GM21515 (cell line): ENCODE measurements at regions not wholly inside any gene's neighbourhood (a gene's known extent, or its start where the extent isn't known, plus 50 kb on each side); places are given as distances from the start of the nearest gene placed in this dataset.

Source experiments
- ATAC-seq: cut with Tn5 transposase; IDR thresholded peaks from one replicate; pipeline ENCODE4 v1.9.1; 2021; ENCODE audit not compliant: unreplicated experiment

DNA sequence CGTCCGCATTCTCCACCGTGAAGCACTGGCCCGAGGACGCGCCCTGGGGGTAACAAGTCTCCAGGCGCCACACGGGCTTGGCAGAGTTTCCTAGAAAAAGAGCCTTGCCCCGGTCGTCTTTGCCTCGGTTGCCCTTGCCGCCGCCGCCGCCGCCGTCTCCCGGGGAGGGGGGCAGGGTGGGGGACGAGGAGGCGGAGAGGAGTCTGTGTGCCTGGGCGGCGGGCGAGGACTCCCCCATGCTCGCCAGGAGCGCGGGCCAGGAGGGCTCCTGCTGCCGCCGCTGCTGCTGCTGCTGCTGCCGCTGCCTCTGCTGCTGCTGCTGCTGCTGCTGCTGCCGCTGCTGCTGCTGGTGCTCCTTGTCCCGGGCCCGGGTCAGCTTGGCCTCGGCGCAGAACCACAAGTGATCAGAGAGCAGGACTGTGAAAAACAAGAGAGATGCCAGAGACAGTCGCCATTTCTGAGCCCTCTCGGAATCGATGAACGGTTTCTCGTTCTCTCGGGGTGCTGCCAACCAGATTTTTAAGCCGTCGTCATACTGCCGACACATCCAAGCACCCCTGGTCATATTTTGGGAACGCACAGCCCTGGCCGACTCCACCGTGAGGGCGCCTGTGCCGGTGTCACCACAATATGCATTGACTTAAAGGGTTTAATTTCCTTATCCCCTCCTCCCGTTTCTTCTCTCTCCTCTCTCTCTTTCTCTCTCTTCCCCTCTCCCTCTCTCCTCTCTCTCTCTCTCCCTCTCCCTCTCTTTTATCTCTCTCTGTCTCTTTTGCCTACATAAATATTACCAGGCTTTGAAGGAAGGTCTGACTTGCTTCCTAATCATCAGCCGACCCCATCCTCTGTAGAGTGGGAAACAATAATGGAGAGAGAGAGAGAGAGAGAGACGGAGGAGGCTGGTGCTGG lies 349.1 kb downstream of the LIG4 start:
- no peak for ATAC-seq

DNA sequence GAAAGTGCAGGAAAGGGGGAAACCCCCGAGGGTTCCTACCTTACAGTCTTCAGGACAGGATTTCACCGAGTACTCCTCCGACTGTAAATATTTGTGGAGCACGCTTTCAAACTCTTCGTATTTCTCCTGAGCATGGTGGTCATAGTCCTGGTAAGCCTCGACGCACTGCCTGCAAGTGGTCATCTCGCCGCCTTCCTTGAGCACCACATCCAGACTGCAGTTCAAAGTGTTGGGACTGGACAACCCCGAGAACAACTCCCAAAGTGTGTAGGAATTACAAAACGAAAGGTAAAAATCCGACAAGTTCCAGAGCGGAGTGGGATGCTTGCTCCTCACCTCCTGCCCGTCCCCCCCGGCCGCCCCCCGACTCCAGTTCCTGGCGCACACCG lies 349.7 kb downstream of the LIG4 start:
- no peak for ATAC-seq

DNA sequence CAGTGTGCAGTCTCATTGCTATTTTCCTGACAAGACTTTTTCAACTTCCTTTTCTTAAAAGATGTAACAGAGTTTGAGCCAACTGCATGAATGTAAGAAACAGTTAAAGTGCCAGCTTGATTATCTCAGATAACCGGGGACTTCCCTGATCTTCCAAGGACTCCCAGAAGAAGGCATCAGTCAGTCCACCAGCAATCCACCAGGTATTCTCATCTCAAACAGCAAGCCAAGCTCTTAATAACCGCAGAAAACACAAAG lies 350.1 kb downstream of the LIG4 start:
- ATAC-seq: no peak

DNA sequence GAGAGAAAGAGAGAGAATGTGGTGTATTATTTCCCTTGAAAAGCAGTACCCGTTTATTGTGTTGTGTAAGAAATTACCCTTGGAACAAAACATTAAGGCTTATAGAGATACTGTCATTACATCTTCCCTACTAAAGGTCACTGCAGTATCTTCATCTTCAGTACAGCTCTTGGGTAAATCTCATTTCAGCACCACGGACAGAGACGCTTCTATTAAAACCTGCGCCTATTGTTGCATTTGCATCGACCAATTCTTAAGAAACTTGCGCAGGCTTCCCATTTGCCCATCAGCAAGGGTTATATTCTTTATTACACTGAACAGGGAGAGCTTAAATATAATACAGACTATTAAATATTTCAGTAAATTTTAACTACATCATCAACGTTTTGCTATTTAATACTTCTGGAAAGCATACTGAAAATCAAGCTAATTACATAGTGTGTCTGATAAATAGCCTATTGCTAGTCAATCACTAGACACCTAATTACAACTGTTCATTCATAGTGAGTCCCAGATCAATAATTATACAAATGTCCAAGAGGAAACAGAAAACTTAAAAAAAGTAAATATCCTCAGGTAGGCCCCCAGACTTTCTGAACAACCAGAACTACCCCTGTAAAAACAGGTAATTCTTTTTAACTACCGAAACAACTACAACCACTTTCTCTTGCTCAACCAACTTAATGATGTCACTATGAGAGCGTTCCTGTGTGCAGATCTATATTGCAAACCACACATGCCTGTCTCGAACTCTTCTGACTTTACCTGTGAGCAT lies 350.6 kb downstream of the LIG4 start:
- no peak for ATAC-seq

DNA sequence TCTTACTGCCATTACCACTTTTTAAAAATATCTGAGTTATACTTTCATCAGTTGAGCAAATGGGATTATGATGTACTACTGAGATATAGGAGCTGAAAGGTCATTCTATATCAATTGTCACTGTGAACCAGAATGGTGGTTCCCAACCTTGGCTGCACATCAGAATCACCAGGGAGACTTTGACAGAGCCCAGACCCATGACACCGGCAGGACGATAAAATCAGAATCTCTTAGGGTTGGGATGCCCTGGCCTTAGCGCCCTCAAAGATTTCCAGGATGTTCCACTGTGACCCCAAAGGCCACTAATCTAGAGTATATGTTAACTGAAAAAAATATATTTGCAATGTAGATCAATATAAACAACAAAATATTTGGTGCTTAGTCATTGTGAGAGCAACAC lies 355.1 kb downstream of the LIG4 start:
- ATAC-seq: no peak

DNA sequence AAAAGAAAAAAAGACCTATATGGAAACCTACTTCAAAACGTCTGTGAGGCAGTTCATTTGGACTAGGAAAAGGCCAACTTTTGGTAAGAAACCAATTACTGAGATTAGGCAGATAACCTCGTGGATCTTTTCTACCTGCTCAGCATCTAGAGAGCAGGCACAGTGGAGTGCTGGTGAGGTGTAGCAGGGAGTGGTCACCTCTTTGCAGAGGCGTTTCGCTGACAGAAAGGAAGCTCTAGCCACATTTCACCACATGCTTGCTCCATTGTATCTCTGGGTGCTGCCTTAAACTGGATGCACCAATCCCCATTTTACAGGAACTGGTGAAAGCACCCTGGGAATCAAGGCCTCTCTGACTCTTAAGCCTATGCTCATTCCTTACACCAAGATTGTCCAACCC lies 360.5 kb downstream of the LIG4 start:
- no peak for ATAC-seq

DNA sequence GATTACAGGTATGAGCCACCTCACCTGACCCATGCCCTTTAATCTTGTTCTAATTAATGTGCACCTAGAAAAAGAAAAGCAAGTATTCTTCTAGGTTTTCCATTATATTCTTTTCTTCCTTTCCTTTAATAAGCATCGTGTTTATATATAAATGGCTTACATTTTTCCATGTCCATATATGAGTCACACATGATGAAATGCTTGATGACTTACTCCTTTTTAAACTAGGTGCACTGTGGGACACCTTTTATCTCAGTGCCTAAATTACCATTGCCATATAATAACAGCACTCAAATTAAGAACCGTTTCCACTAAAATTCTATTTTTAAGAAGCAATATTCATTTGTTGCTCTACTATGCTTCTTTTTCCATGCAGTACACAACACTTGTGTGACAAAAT lies 363.3 kb downstream of the LIG4 start:
- ATAC-seq: no peak

DNA sequence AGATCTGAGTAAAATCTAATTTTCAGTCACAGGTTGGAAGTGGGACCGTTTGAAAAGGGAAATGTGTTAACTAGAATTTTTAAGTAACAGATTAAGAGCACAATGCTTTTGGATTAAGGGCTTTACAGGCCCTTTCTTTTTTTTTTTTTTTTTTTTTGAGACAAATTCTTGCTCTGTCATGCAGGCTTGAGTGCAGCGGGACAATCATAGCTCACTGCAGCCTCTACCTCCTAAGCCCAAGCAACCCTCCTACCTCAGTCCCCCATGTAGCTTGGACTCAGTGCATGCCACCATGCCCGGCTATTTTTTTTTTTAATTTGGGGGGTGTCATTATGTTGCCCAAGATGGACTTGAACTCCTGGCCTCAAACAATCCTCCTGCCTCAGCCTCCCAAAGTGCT lies 363.7 kb downstream of the LIG4 start:
- no peak for ATAC-seq

DNA sequence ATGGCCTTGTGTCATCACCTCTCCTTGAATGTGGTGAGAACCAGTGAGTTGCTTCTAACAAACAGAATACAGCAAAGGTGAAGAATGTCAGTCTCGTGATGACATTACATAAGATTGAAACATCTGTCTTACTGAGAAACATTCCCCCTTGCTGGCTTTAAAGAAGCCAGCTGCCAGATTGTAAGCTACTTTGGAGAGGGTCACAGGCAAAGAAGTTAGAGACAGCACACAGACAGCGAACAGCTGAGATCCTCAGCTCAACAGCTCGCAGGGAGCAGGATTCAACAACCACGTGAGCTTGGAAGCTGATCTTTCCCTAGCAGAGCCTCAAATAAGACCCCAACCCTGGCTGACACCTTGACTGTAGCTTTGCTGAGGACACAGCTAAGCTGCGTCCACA lies 367.9 kb downstream of the LIG4 start:
- no peak for ATAC-seq

DNA sequence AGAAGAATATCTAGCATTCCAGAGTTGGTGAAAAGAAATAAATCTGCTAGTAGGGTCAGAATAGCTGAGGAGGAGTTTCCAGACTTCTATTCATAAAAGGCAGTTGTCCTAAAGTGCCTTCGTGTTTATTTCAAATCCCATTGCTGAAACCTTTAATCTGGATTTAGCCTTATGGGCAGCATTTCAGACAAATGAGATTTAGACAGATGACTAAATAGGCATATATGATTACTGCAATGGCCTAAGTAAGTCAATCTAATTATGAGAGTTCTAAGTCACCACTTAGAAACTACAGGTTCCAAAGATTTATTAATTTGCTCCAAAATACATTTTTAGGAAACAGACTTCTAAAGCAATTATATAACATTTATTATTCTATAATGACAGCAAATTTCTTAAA lies 368.7 kb downstream of the LIG4 start:
- no peak for ATAC-seq

DNA sequence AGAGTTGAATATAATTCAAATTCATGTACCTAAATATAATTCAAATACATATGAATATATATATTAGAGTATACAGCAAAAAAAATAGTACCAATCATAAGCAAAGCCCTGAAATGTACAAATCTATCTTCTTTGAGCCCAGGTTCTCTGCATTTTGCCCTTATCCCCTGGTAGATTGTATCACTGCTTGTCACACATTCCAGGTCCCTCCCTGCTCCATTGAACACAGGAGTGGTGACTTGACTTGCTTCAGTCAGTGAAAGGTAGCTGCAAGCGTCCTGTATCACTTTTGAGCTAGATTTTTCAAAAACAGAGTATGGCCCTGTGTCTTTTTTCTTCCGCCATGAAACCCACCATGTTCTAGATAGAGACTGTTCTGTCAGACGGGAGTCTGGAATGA lies 369.4 kb downstream of the LIG4 start:
- no peak for ATAC-seq

DNA sequence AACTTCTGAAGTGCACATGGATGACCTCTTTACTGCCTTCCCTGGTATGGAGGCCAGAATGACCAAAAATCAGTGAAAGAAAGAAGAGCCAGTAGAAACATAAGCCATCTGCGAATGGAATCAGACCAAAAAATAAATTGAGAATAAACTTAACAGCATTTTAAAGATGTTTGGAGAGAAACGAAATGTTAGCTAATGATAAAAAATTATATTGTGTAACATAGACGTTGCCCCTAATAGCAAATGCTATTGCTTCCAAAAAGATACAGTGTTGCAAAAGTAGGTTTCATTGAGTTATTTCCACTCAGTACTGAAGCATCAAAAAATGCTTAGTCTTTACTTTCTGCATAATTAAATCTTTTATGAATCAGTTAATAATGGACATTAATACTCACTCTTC lies 371.7 kb downstream of the LIG4 start:
- no peak for ATAC-seq

DNA sequence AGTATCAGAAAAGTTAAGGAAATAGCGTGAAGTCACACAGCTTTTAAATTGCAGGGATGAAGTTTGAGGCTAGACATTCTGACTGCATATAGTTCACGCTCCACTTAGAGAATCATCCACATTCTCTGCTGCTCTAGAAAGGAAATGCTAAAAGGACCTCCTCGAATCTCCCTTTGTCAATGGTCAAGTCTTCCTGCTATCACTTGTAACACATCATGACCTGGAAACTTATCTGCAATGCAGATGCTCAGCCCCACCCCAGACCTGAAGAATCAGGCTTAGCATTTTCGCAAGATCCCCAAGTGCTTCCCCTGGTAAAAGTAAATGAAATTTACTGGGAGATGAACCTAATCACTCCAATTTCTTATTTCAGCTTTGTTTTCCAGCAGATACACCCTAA lies 372.1 kb downstream of the LIG4 start:
- ATAC-seq: no peak

DNA sequence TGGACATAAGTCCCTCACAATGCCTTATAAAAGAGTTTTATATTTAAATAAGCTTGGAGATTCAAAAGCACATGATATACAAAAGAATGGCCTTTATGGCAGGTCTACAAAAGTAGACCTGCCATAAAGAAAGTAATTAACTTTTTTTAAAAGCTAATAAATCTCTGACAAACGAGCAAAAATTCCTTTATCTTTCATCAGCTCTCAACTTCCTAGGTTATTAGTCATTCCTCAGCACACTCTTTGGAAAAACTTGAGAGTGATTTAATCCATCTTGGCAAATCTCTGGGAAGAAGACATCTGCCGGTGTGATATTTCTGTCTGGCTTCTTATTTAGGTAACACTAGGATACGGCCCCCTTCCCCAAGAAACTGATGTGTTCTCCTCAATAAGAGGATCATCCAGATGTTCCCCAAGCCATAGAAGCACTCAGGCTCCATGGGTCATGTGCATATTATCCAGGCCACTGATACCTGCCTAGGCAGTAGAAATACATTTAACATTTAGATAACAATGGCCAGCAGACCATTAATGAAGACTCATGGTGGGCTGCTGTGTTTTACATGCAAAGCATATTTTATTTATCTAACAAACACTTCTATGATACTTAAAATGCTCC lies 372.7 kb downstream of the LIG4 start:
- ATAC-seq: no peak

DNA sequence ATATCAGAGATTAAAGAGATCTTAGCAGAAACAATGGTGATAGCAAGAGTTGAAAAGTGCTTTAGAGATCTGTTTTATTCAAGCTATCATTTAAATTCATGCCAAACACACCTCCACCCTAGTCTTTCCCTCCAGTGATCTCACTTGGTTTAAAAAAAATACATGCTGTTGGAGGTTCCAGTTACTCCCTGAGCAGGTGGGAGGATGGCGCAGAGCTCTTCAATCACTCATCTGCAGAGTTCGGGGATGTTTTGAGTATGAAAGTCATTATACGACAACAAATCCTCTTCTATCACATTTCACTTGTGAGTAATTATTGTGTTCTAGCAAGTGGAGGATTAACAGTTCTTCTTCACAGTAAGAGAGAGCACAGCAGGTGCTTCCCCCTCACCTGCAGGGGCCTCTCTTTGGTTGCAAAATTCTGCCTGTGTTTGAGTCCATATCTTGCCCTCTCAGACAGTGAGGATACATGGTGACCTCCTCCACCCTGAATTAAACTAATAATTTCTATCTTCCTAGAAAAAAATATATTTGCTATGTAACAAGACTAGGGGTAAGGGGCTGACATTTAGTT lies 376.7 kb downstream of the LIG4 start:
- no peak for ATAC-seq

DNA sequence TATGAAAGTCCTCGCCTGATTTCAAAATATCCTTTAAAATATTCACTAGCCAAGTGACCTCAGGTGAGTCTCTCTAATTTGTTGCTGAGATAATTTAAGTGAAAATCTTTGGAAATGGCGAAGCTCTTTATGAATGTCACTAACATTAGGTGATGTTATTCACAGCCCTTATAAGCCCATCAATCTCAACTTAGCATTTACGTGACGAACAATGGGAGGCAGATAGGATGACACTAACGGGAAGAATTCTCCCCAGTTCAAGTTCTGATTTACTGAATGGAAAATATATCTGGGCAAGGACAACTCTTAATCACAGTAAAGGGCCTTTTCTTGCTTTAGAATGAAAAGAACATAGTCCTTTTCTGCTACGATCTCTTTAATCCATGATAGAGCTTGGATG lies 378.7 kb downstream of the LIG4 start:
- no peak for ATAC-seq

DNA sequence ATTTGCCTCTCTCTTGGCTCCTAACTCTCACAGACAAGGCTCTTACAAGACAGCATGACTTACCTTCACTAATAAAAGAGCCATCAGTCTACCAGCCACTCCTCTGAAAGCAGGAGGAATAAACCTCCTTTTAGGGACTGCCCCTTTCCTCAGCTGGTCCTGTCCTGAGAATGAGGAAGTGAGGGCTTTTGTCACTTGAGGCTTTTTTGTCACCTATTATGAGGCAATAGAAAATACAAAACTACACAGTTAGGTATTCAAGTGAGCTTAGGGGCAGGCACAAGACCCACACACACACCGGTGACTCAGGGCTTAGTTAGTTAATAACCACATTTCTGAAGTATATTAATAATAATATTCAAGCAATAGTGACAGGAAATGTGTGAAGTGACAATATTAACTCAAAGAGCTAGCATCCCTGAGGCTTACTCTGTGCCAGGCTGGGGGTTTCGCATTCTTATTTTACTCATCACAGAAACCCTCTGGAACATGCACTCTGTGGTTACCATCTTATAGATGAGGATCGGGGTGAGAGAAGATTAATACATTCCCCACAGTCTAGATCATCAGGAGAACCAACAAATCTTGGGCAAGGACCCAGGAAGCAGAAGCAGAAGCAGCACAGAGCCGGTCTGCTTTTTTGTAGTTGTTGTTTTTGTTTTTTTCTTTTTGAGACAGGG lies 379.9 kb downstream of the LIG4 start:
- ATAC-seq: no peak

DNA sequence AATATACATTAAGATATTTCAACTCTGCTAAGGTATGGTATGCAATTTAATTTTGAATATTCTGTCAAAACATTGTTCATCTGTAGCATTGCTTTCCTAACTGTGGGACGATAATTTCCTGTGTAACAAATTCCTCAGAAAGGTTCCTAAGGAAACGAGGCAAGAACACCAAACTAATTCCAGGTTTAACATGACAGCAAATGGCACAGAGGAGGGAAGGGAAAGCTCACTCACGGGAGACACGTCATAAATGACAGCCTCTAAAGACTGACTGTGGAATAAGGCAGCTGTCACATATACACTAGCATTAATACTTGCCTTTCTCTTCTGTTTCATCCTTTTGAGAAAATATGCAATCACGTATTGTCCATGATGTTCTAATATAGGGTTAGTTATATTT lies 380.6 kb downstream of the LIG4 start:
- ATAC-seq: no peak

DNA sequence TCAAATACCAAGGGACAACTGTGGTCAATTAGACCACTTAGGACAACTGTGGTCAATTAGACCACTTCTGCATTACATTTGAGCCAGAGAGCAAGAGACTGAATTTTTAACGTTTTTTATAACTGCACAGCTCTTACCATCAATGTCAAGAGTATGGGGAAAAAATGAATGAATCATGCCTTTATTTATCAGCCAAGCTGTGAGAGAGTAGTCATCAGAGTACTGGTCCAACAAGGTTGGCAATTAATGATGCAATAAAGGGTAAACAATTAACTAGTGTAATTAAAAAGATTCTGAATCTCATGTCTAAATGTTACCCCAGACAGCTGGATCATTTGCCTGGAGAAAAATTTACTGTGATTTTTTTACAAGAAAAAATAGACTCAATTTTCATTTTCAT lies 381.1 kb downstream of the LIG4 start:
- ATAC-seq: no peak

DNA sequence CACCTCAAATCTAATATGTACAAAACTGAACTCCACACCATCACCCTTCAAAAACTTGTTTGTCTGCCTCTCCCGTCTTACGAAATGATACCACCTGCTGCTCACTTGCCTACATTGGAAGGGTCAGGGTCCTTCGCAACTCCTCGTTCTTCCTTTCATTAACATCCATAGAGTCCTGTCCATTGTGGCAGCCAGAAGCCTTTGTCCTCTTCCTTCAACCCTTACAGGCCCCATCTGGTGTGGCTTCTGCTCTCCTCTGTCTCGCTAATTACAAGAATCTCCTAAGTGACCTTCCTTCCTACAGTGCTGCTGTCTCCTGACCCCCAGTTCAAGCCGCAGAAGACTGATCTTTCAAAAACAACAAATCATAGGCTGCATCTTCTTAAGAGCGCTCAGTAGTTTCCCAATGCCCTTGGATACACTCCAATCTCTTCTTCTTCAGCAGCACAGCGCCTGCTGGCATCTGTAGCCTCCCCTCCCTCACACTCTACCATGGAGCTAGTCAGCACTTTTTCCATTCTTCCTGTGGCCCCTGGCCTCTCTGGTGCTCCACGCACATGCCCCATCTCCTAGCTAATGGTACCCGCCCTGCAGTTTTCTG lies 382.7 kb downstream of the LIG4 start:
- ATAC-seq: no peak

DNA sequence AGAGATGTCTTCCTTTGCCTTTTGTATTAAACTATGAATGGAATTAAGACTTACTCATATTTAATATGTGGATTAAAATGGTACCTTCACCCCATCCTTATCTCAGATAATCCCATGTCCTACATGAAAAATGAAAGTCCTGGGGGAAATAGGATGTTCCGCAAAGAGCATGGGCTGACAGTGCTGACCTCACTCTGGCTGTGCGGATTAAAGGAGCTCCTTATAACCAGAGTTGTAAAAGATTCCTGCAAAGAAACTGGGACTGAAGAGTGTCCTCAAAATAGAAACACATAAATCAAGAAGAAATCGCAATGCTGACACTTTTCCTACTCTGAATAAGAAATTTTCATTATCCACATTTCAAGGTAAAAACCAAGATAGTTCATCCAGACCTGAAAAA lies 384.5 kb downstream of the LIG4 start:
- no peak for ATAC-seq
